ENCODE measurements at regions not wholly inside any gene's neighbourhood (a gene's known extent, or its start where the extent isn't known, plus 50 kb on each side); places are given as distances from the start of the nearest gene placed in this dataset.

- TF ChIP-seq, protein P1, sequence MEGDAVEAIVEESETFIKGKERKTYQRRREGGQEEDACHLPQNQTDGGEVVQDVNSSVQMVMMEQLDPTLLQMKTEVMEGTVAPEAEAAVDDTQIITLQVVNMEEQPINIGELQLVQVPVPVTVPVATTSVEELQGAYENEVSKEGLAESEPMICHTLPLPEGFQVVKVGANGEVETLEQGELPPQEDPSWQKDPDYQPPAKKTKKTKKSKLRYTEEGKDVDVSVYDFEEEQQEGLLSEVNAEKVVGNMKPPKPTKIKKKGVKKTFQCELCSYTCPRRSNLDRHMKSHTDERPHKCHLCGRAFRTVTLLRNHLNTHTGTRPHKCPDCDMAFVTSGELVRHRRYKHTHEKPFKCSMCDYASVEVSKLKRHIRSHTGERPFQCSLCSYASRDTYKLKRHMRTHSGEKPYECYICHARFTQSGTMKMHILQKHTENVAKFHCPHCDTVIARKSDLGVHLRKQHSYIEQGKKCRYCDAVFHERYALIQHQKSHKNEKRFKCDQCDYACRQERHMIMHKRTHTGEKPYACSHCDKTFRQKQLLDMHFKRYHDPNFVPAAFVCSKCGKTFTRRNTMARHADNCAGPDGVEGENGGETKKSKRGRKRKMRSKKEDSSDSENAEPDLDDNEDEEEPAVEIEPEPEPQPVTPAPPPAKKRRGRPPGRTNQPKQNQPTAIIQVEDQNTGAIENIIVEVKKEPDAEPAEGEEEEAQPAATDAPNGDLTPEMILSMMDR (IDR thresholded peaks at IDR 0.05), result no peak
- TF ChIP-seq EP300 (IDR thresholded peaks at IDR 0.05) (no peak), POLR2AphosphoS5 (IDR thresholded peaks at IDR 0.05) (no peak), POLR2A (IDR thresholded peaks at IDR 0.05) (no peak)
Measured at GRCh38 chr3:177512945-177513814, 315.9 kb upstream of the TBL1XR1 start.
